Inflammatory macrophage treated with lipopolysaccharide for 4 hours (primary cell): ENCODE measurements at regions not wholly inside any gene's neighbourhood (a gene's known extent, or its start where the extent isn't known, plus 50 kb on each side); places are given as distances from the start of the nearest gene placed in this dataset.

Experiments used
- DNase-seq: peaks from one replicate; pipeline ENCODE4 v3.0.0-alpha.2; 2020

GRCh38 chr5:91235271-91235694 lies 147.8 kb downstream of the ARRDC3 start:
- DNase-seq: no peak

GRCh38 chr5:91232523-91232922 lies 150.6 kb downstream of the ARRDC3 start:
- no peak for DNase-seq

- peak; percentile 18 for DNase-seq
Measured at GRCh38 chr5:91229031-91229727, 153.9 kb downstream of the ARRDC3 start.

- no peak for DNase-seq
Measured at GRCh38 chr5:91228188-91228587, 154.9 kb downstream of the ARRDC3 start.

GRCh38 chr5:91225848-91226686 lies 157.1 kb downstream of the ARRDC3 start:
- DNase-seq: no peak

GRCh38 chr5:91224969-91225368 lies 158.1 kb downstream of the ARRDC3 start:
- no peak for DNase-seq

GRCh38 chr5:91224456-91224855 lies 158.7 kb downstream of the ARRDC3 start:
- no peak for DNase-seq

GRCh38 chr5:91223886-91224285 lies 159.2 kb downstream of the ARRDC3 start:
- DNase-seq: no peak

- no peak for DNase-seq
Measured at GRCh38 chr5:91222482-91222881, 160.6 kb downstream of the ARRDC3 start.

- no peak for DNase-seq
Measured at GRCh38 chr5:91221917-91222316, 161.2 kb downstream of the ARRDC3 start.

GRCh38 chr5:91219803-91220371 lies 163.2 kb downstream of the ARRDC3 start:
- peak; percentile 20 for DNase-seq

- peak; percentile 98 for DNase-seq
Measured at GRCh38 chr5:91219091-91219802, 163.9 kb downstream of the ARRDC3 start.

- DNase-seq: no peak
Measured at GRCh38 chr5:91217859-91218258, 165.3 kb downstream of the ARRDC3 start.

GRCh38 chr5:91214571-91214970 lies 168.5 kb downstream of the ARRDC3 start:
- DNase-seq: no peak
